OCI-LY7 (cell line): ENCODE measurements at regions not wholly inside any gene's neighbourhood (a gene's known extent, or its start where the extent isn't known, plus 50 kb on each side); places are given as distances from the start of the nearest gene placed in this dataset.

Source experiments
- CTCF ChIP-seq: fragments of 200-600 bp; sonication (generic); conservative IDR thresholded peaks from 2 replicates; pipeline ENCODE4 v1.5.1; 2014; ENCODE audit warnings: mild to moderate bottlenecking, antibody characterized with exemption, low read length, moderate library complexity, mixed read lengths
- EZH2phosphoT487 ChIP-seq: fragments of 200-600 bp; sonication (generic); IDR thresholded peaks from 2 replicates; pipeline ENCODE4 v1.6.1; 2018; ENCODE audit warnings: low read depth, borderline replicate concordance, mild to moderate bottlenecking, mixed run types, antibody characterized with exemption, low read length, moderate library complexity, mixed read lengths

- TF ChIP-seq CTCF (no peak), EZH2phosphoT487 (no peak)
Measured at GRCh38 chr2:56732946-56733345, 549.2 kb downstream of the CCDC85A start.
